HFFc6 (cell line): ENCODE measurements at regions not wholly inside any gene's neighbourhood (a gene's known extent, or its start where the extent isn't known, plus 50 kb on each side); places are given as distances from the start of the nearest gene placed in this dataset.

ENCODE experiments used
- DNase-seq: peaks from one replicate; pipeline ENCODE4 v3.0.0-alpha.2; 2018
- H3K27ac Mint-ChIP-seq: 2 replicates; pipeline ENCODE4 v1.8.0; 2020; ENCODE audit warnings: mild to moderate bottlenecking, mixed read lengths
- H3K27me3 Mint-ChIP-seq: 2 replicates; pipeline ENCODE4 v1.8.0; 2021; ENCODE audit warnings: mild to moderate bottlenecking, moderate library complexity, mixed read lengths; ENCODE audit not compliant: insufficient read depth
- H3K36me3 Mint-ChIP-seq: 2 replicates; pipeline ENCODE4 v1.8.0; 2021; ENCODE audit warnings: low read depth, mixed read lengths
- H3K4me1 Mint-ChIP-seq: 2 replicates; pipeline ENCODE4 v1.8.0; 2020; ENCODE audit warnings: low read depth, mixed read lengths
- H3K4me3 Mint-ChIP-seq: 2 replicates; pipeline ENCODE4 v1.8.0; 2020; ENCODE audit warnings: mild to moderate bottlenecking, moderate library complexity, mixed read lengths
- H3K9me3 Mint-ChIP-seq: 2 replicates; pipeline ENCODE4 v1.8.0; 2020; ENCODE audit warnings: mild to moderate bottlenecking, mixed read lengths
- CTCF ChIP-seq: fragments of 200-600 bp; sonication (generic); IDR thresholded peaks from 2 replicates; pipeline ENCODE4 v1.5.0; 2021; ENCODE audit warnings: antibody characterized with exemption, mild to moderate bottlenecking

- H3K27ac Mint-ChIP-seq, result no peak overlapping the region
- no peak for DNase-seq
- no peaks in the 10 kb centered on the region for H3K36me3 Mint-ChIP-seq
- H3K4me3 Mint-ChIP-seq, result no peak overlapping the region
- no peaks in the 10 kb centered on the region for H3K4me1 Mint-ChIP-seq
- no peak for TF ChIP-seq CTCF
- H3K9me3 Mint-ChIP-seq, result no peaks in the 10 kb centered on the region
- peaks cover 5% of the 10 kb centered on the region for H3K27me3 Mint-ChIP-seq
Measured at GRCh38 chr4:143054971-143055370, 129.7 kb upstream of the USP38 start.

GRCh38 chr4:143055997-143056396 lies 128.7 kb upstream of the USP38 start:
- H3K4me1 Mint-ChIP-seq, result no peaks in the 10 kb centered on the region
- no peak overlapping the region for H3K4me3 Mint-ChIP-seq
- no peak overlapping the region for H3K27ac Mint-ChIP-seq
- H3K27me3 Mint-ChIP-seq, result peaks cover 5% of the 10 kb centered on the region
- H3K36me3 Mint-ChIP-seq, result no peaks in the 10 kb centered on the region
- TF ChIP-seq CTCF, result no peak
- DNase-seq, result no peak
- H3K9me3 Mint-ChIP-seq, result no peaks in the 10 kb centered on the region

GRCh38 chr4:143071351-143071750 lies 113.4 kb upstream of the USP38 start:
- H3K27ac Mint-ChIP-seq, result no peak overlapping the region
- peaks cover 5% of the 10 kb centered on the region; the same call in 1 of the 2 replicates for H3K27me3 Mint-ChIP-seq
- H3K9me3 Mint-ChIP-seq, result no peaks in the 10 kb centered on the region
- no peak for TF ChIP-seq CTCF
- DNase-seq, result no peak
- no peak overlapping the region for H3K4me3 Mint-ChIP-seq
- H3K4me1 Mint-ChIP-seq, result no peaks in the 10 kb centered on the region
- no peaks in the 10 kb centered on the region for H3K36me3 Mint-ChIP-seq

GRCh38 chr4:143076723-143077122 lies 108.0 kb upstream of the USP38 start:
- Mint-ChIP-seq H3K4me3 (no peak overlapping the region), H3K9me3 (no peaks in the 10 kb centered on the region), H3K36me3 (no peaks in the 10 kb centered on the region), H3K4me1 (no peaks in the 10 kb centered on the region), H3K27me3 (no peaks in the 10 kb centered on the region), H3K27ac (no peak overlapping the region)
- TF ChIP-seq CTCF, result no peak
- no peak for DNase-seq

DNA sequence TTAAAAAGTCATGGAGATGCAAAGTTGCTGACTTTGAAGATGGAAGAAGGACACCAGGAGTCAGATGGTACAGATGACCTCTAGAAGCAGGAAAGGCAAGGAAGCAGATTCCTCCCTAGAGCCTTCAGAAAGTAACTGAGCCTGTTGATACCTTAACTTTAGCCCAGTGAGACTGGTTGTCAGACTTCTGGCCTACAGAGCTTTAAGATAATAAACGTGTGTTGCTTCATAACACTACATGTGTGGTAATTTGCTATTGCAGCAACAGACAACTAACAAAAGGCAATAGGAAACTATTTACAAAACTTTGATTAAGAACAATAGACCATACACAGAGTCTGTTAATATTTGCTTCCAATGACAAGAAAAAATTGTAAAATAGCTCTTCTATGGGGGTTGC lies 102.0 kb upstream of the USP38 start:
- Mint-ChIP-seq H3K36me3 (no peaks in the 10 kb centered on the region), H3K9me3 (no peaks in the 10 kb centered on the region), H3K27me3 (no peaks in the 10 kb centered on the region; the same call in 1 of the 2 replicates), H3K4me3 (no peak overlapping the region), H3K4me1 (peaks cover 6% of the 10 kb centered on the region; the same call in 1 of the 2 replicates), H3K27ac (no peak overlapping the region)
- no peak for DNase-seq
- TF ChIP-seq CTCF, result no peak
